GM12878 (cell line): ENCODE measurements at regions not wholly inside any gene's neighbourhood (a gene's known extent, or its start where the extent isn't known, plus 50 kb on each side); places are given as distances from the start of the nearest gene placed in this dataset.

Source experiments
- ATAC-seq: fragments of 200-7000 bp; cut with Tn5 transposase; 3 replicates; pipeline ENCODE4 v1.9.1; 2020; ENCODE audit warnings: mild to moderate bottlenecking, moderate library complexity
- BruUV-seq: library from RNA; stranded (reverse); fragments of 400-500 nt; replicated peaks from 2 replicates; lab custom pipeline; 2021; lab: Mats Ljungman, UMichigan
- CTCF ChIA-PET: fragments of 300-600 bp; sonication (Branson Sonifier 250); formaldehyde crosslinking; extraction: SDS; loops from one replicate; lab custom pipeline; 2021; ENCODE audit warnings: inconsistent platforms; lab: Yijun Ruan, JAX
- POLR2A ChIA-PET: fragments of 350-600 bp; formaldehyde crosslinking; extraction: SDS; loops from one replicate; lab custom pipeline; 2021; ENCODE audit warnings: inconsistent platforms; lab: Charles Lee
- RAD21 ChIA-PET: fragments of 300-600 bp; sonication (Branson Sonifier 250); formaldehyde crosslinking; loops from one replicate; lab custom pipeline; 2023; ENCODE audit warnings: antibody characterized with exemption; ENCODE audit not compliant: unreplicated experiment; lab: Charles Lee
- SMC1A ChIA-PET: fragments of 300-600 bp; sonication (Branson Sonifier 250); formaldehyde crosslinking; loops from one replicate; lab custom pipeline; 2023; ENCODE audit not compliant: unreplicated experiment, uncharacterized antibody; lab: Charles Lee
- DNase-seq: peaks from one replicate; pipeline ENCODE4 v3.0.0-alpha.2; 2011; ENCODE audit warnings: low read depth, low spot score
- FAIRE-seq: peaks from 3 replicates; lab custom pipeline; 2011; peaks lifted over from hg19 to GRCh38; lab: Jason Lieb, UNC
- H2AFZ ChIP-seq: 2 replicates; pipeline ENCODE4 v1.6.0; 2011; ENCODE audit warnings: low read depth, low read length, control low read depth; ENCODE audit not compliant: control insufficient read depth
- H3K27ac ChIP-seq: 2 replicates; pipeline ENCODE4 v1.5.1; 2011; ENCODE audit warnings: control low read depth; ENCODE audit not compliant: control insufficient read depth, insufficient read depth
- H3K27me3 ChIP-seq, 2 experiments: replicated peaks in 1 of 2; 2 replicates each; pipeline versions ENCODE4 v1.6.0 to v1.6.1; 2011; ENCODE audit warnings: low read length in 1 of 2; ENCODE audit not compliant: control insufficient read depth in 2 of 2, insufficient read depth in 2 of 2
- H3K36me3 ChIP-seq, 2 experiments: 2 replicates each; pipeline ENCODE4 v1.5.1; 2011; ENCODE audit warnings: low read length in 1 of 2; ENCODE audit not compliant: control insufficient read depth in 2 of 2, insufficient read depth in 2 of 2
- H3K4me1 ChIP-seq: 2 replicates; pipeline ENCODE4 v1.6.1; 2011; ENCODE audit warnings: mild to moderate bottlenecking, low read length, moderate library complexity, mixed read lengths; ENCODE audit not compliant: control insufficient read depth, insufficient read depth
- H3K4me2 ChIP-seq: 2 replicates; pipeline ENCODE4 v1.6.0; 2011; ENCODE audit warnings: control low read depth; ENCODE audit not compliant: control insufficient read depth, insufficient read depth
- H3K4me3 ChIP-seq: fragments of 200-600 bp; sonication (generic); 2 replicates; pipeline ENCODE4 v1.5.1; 2016
- H3K79me2 ChIP-seq: 2 replicates; pipeline ENCODE4 v1.6.0; 2011; ENCODE audit warnings: low read length; ENCODE audit not compliant: control insufficient read depth, insufficient read depth
- H3K9ac ChIP-seq: 2 replicates; pipeline ENCODE4 v1.8.0; 2011; ENCODE audit warnings: low read length, control low read depth, mixed read lengths; ENCODE audit not compliant: control insufficient read depth, insufficient read depth
- H3K9me3 ChIP-seq: replicated peaks from 3 replicates; pipeline ENCODE4 v1.5.1; 2011; ENCODE audit warnings: mild to moderate bottlenecking, low read length; ENCODE audit not compliant: control insufficient read depth, insufficient read depth
- H4K20me1 ChIP-seq: 2 replicates; pipeline ENCODE4 v1.6.0; 2011; ENCODE audit not compliant: control insufficient read depth, insufficient read depth
- MXI1 ChIP-seq: fragments of 150-350 bp; IDR thresholded peaks from 2 replicates; pipeline ENCODE4 v1.6.1; 2011; ENCODE audit warnings: low read depth, mild to moderate bottlenecking, inconsistent platforms, low read length, improper control_type of control experiment
- POLR2AphosphoS5 ChIP-seq: IDR thresholded peaks from 2 replicates; pipeline ENCODE4 v1.6.1; 2011; ENCODE audit warnings: mild to moderate bottlenecking, low read length, inconsistent platforms
- RAD21 ChIP-seq: IDR thresholded peaks from 2 replicates; pipeline ENCODE4 v1.6.1; 2011; ENCODE audit warnings: mild to moderate bottlenecking, low read depth, low read length, moderate library complexity; ENCODE audit not compliant: insufficient read depth
- REST ChIP-seq: IDR thresholded peaks from 2 replicates; pipeline ENCODE4 v1.6.1; 2012; ENCODE audit warnings: mild to moderate bottlenecking, low read depth, low read length
- SMC3 ChIP-seq: IDR thresholded peaks from 2 replicates; pipeline ENCODE4 v1.6.1; 2011; ENCODE audit warnings: low read length, improper control_type of control experiment, borderline replicate concordance
- YY1 ChIP-seq: IDR thresholded peaks from 2 replicates; pipeline ENCODE4 v1.6.1; 2011; ENCODE audit warnings: low read depth, mild to moderate bottlenecking, low read length
- WGBS: methylation state at CpG from one replicate; pipeline ENCODE4 v1.1.6; 2016; ENCODE audit warnings: low lambda C conversion rate; ENCODE audit not compliant: insufficient replicate concordance, insufficient coverage; ENCODE audit errors: missing lambda C conversion rate; 5-methylcytosine and 5-hydroxymethylcytosine counted together
- in situ Hi-C: fragments of 300-500 bp; cut with MboI; formaldehyde crosslinking; loops from 9 replicates; pipeline ENCODE4 v1.14.3; 2018; ENCODE audit warnings: mixed read lengths
- intact Hi-C: fragments of 100-400 bp; cut with micrococcal nuclease; formaldehyde crosslinking; loops from one replicate; pipeline ENCODE4 v1.14.2; 2022; ENCODE audit not compliant: unreplicated experiment
- TF ChIP-seq, protein P1 (sequence below): IDR thresholded peaks from 2 replicates; pipeline ENCODE4 v1.6.1; 2012; ENCODE audit warnings: improper control_type of control experiment, low read depth, low read length; ENCODE audit not compliant: insufficient replicate concordance
- TF ChIP-seq, protein P2 (sequence below), 3 experiments: IDR thresholded peaks in 2 of 3; conservative IDR thresholded peaks in 1 of 3; 2 replicates each; pipeline ENCODE4 v1.5.1; 2011; ENCODE audit warnings: low read depth in 3 of 3, low read length in 3 of 3, mild to moderate bottlenecking in 3 of 3, control low read depth in 2 of 3, moderate library complexity in 2 of 3, inconsistent platforms in 1 of 3, mixed read lengths in 1 of 3; ENCODE audit not compliant: control insufficient read depth in 2 of 3, insufficient read depth in 1 of 3; ENCODE audit errors: extremely low read depth in 1 of 3

- intact Hi-C loops: loop anchor here (1.0 to 5.0 kb wide), 4 partner anchors 381 to 826 kb away; no protein-coding TSS in a partner anchor
- no TSS peak for BruUV-seq
- no peak overlapping the region for H3K4me2 ChIP-seq
- no peaks in the 10 kb centered on the region for H3K27me3 ChIP-seq
- H3K9me3 ChIP-seq: no peaks in the 10 kb centered on the region
- no peak overlapping the region for H3K4me3 ChIP-seq
- H2AFZ ChIP-seq: no peak overlapping the region
- FAIRE-seq: peak; percentile 86
- 4% methylated on average over 10 of the region's 10 CpGs for WGBS
- TF ChIP-seq REST: no peak
- TF ChIP-seq YY1: 0 out of 2 replicates have a peak, but pooled peaks have one; percentile 21
- no peak for TF ChIP-seq MXI1
- peak; percentile 46 for TF ChIP-seq SMC3
- no peak for TF ChIP-seq POLR2AphosphoS5
- TF ChIP-seq RAD21: peak; percentile 57
- TF ChIP-seq, protein P1, sequence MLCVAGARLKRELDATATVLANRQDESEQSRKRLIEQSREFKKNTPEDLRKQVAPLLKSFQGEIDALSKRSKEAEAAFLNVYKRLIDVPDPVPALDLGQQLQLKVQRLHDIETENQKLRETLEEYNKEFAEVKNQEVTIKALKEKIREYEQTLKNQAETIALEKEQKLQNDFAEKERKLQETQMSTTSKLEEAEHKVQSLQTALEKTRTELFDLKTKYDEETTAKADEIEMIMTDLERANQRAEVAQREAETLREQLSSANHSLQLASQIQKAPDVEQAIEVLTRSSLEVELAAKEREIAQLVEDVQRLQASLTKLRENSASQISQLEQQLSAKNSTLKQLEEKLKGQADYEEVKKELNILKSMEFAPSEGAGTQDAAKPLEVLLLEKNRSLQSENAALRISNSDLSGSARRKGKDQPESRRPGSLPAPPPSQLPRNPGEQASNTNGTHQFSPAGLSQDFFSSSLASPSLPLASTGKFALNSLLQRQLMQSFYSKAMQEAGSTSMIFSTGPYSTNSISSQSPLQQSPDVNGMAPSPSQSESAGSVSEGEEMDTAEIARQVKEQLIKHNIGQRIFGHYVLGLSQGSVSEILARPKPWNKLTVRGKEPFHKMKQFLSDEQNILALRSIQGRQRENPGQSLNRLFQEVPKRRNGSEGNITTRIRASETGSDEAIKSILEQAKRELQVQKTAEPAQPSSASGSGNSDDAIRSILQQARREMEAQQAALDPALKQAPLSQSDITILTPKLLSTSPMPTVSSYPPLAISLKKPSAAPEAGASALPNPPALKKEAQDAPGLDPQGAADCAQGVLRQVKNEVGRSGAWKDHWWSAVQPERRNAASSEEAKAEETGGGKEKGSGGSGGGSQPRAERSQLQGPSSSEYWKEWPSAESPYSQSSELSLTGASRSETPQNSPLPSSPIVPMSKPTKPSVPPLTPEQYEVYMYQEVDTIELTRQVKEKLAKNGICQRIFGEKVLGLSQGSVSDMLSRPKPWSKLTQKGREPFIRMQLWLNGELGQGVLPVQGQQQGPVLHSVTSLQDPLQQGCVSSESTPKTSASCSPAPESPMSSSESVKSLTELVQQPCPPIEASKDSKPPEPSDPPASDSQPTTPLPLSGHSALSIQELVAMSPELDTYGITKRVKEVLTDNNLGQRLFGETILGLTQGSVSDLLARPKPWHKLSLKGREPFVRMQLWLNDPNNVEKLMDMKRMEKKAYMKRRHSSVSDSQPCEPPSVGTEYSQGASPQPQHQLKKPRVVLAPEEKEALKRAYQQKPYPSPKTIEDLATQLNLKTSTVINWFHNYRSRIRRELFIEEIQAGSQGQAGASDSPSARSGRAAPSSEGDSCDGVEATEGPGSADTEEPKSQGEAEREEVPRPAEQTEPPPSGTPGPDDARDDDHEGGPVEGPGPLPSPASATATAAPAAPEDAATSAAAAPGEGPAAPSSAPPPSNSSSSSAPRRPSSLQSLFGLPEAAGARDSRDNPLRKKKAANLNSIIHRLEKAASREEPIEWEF: no peak
- TF ChIP-seq, protein P2, sequence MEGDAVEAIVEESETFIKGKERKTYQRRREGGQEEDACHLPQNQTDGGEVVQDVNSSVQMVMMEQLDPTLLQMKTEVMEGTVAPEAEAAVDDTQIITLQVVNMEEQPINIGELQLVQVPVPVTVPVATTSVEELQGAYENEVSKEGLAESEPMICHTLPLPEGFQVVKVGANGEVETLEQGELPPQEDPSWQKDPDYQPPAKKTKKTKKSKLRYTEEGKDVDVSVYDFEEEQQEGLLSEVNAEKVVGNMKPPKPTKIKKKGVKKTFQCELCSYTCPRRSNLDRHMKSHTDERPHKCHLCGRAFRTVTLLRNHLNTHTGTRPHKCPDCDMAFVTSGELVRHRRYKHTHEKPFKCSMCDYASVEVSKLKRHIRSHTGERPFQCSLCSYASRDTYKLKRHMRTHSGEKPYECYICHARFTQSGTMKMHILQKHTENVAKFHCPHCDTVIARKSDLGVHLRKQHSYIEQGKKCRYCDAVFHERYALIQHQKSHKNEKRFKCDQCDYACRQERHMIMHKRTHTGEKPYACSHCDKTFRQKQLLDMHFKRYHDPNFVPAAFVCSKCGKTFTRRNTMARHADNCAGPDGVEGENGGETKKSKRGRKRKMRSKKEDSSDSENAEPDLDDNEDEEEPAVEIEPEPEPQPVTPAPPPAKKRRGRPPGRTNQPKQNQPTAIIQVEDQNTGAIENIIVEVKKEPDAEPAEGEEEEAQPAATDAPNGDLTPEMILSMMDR (IDR thresholded peaks at IDR 0.05 in 2 of 3, conservative IDR thresholded peaks at IDR 0.05 in 1 of 3; ENCODE audit: control insufficient read depth in 2 of 3, extremely low read depth in 1 of 3, insufficient read depth in 1 of 3, low read depth in 3 of 3, low read length in 3 of 3): peak; percentile 57 to 71 (median 65)
- POLR2A ChIA-PET: no interaction called here
- CTCF ChIA-PET: interaction anchor here (0.6 to 4.3 kb wide), 23 partner anchors 9 to 1064 kb away, joined by 3 to 46 read pairs (median 4); no protein-coding TSS in a partner anchor
- H3K4me1 ChIP-seq: no peaks in the 10 kb centered on the region
- H3K9ac ChIP-seq: no peak overlapping the region
- H3K79me2 ChIP-seq: no peaks in the 10 kb centered on the region
- H3K36me3 ChIP-seq: no peaks in the 10 kb centered on the region
- DNase-seq: peak; percentile 11
- in situ Hi-C loops: loop anchor here (5.0 to 10.0 kb wide), 3 partner anchors 573 to 826 kb away; no protein-coding TSS in a partner anchor
- peak; percentile 83 for ATAC-seq
- SMC1A ChIA-PET: interaction anchor here (0.6 to 1.8 kb wide), 8 partner anchors 11 to 826 kb away, joined by 3 to 7 read pairs (median 4); no protein-coding TSS in a partner anchor
- RAD21 ChIA-PET: interaction anchor here (0.6 to 2.4 kb wide), 6 partner anchors 9 to 1064 kb away, joined by 3 to 10 read pairs (median 3); no protein-coding TSS in a partner anchor
- H3K27ac ChIP-seq: no peak overlapping the region
- H4K20me1 ChIP-seq: no peaks in the 10 kb centered on the region
These were observed 88.0 kb upstream of the TMEM260 start for GRCh38 chr14:56491299-56492285.
